CD4-positive, alpha-beta T cell treated with Interleukin-4 for 1 hour (primary cell): ENCODE measurements at regions not wholly inside any gene's neighbourhood (a gene's known extent, or its start where the extent isn't known, plus 50 kb on each side); places are given as distances from the start of the nearest gene placed in this dataset.
"Not testable (repeated sequence)": the region's sequence is repeated elsewhere in the genome, so short reads cannot be mapped to it uniquely, and the experiment has no call there.

Experiments
- DNase-seq, 2 donors: peaks; one replicate each; pipeline ENCODE4 v3.0.0-alpha.2; 2020 to 2022

- no peak for DNase-seq
Measured at GRCh38 chr4:137949746-137950145, 292.4 kb downstream of the SLC7A11 start.

GRCh38 chr4:137946453-137947174, 295.5 kb downstream of the SLC7A11 start:
- DNase-seq: no peak

GRCh38 chr4:137942815-137943214, 299.3 kb downstream of the SLC7A11 start:
- not testable (repeated sequence) for DNase-seq

- not testable (repeated sequence) for DNase-seq
Measured at GRCh38 chr4:137942015-137942515, 300.1 kb downstream of the SLC7A11 start.

- no peak for DNase-seq
Measured at GRCh38 chr4:137934911-137935310, 307.2 kb downstream of the SLC7A11 start.

- DNase-seq: no peak
Measured at GRCh38 chr4:137934046-137934445, 308.1 kb downstream of the SLC7A11 start.

- DNase-seq: no peak
Measured at GRCh38 chr4:137927972-137928371, 314.2 kb downstream of the SLC7A11 start.

GRCh38 chr4:137923494-137923893, 318.7 kb downstream of the SLC7A11 start:
- DNase-seq: no peak

GRCh38 chr4:137922721-137923120, 319.4 kb downstream of the SLC7A11 start:
- no peak for DNase-seq

GRCh38 chr4:137909529-137910309, 332.4 kb downstream of the SLC7A11 start:
- DNase-seq: no peak

GRCh38 chr4:137905930-137906329, 336.2 kb downstream of the SLC7A11 start:
- no peak for DNase-seq

GRCh38 chr4:137901114-137901513, 341.0 kb downstream of the SLC7A11 start:
- no peak for DNase-seq

GRCh38 chr4:137896221-137896737, 345.9 kb downstream of the SLC7A11 start:
- DNase-seq: no peak

GRCh38 chr4:137895515-137895914, 346.6 kb downstream of the SLC7A11 start:
- not testable (repeated sequence) for DNase-seq

GRCh38 chr4:137892134-137892533, 350.0 kb downstream of the SLC7A11 start:
- DNase-seq: no peak

GRCh38 chr4:137890812-137891211, 351.3 kb downstream of the SLC7A11 start:
- DNase-seq: no peak

GRCh38 chr4:137881641-137882040, 349.3 kb upstream of the PCDH18 start:
- DNase-seq: no peak

GRCh38 chr4:137868067-137868466, 335.8 kb upstream of the PCDH18 start:
- DNase-seq: not testable (repeated sequence)

- no peak for DNase-seq
Measured at GRCh38 chr4:137866671-137867070, 334.4 kb upstream of the PCDH18 start.

GRCh38 chr4:137861682-137862081, 329.4 kb upstream of the PCDH18 start:
- no peak for DNase-seq

GRCh38 chr4:137853424-137853823, 321.1 kb upstream of the PCDH18 start:
- no peak for DNase-seq

GRCh38 chr4:137852326-137852725, 320.0 kb upstream of the PCDH18 start:
- DNase-seq: no peak

- DNase-seq: no peak
Measured at GRCh38 chr4:137851435-137851834, 319.1 kb upstream of the PCDH18 start.

GRCh38 chr4:137827945-137828344, 295.7 kb upstream of the PCDH18 start:
- not testable (repeated sequence) for DNase-seq
